Kasumi-1 (cell line): ENCODE measurements at regions not wholly inside any gene's neighbourhood (a gene's known extent, or its start where the extent isn't known, plus 50 kb on each side); places are given as distances from the start of the nearest gene placed in this dataset.

Experiments
- DNase-seq, 2 experiments: peaks; one replicate each; lab custom pipeline; 2025; lab: John Stamatoyannopoulos, UW

DNA sequence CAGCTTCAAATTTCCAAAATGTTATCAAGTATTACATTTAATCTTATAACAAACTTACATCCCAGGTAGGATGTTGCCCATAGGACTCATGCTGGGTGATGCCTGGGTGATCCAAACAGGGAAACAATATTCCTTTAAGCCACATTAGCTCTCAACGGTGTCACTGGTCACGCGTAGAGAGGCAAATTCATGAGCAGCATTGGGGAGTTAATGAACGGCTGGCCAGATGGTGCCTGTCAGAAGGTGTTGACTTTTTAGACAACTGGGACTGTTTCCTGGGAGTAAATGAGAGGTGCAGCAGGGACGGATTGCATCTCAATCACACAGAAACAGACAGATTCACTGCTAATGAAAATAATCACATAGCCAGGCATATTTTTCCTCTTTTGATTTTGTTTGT lies 83.3 kb upstream of the ID4 start:
- DNase-seq, result no peak

GRCh38 chr6:19754686-19755085 lies 82.5 kb upstream of the ID4 start:
- DNase-seq, result no peak

DNA sequence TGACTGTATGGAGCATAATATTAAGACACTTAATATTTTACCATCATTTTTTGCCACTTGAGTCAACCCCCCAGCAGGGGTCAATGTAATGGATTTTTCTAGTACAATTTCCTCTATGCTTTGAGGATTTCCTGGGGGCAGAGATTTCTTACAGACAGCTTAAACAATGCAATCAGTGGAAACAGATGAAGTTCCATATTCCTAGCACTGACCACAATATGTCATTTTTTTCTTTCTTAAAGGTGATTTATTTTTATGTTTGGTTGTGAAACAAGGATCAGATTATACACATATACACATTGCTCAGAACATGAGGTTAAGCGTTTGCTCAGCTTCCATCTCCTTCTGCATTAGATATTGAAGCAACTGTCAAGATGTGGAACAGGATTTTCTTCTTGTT lies 82.0 kb upstream of the ID4 start:
- DNase-seq, result no peak

GRCh38 chr6:19757036-19757435 lies 80.1 kb upstream of the ID4 start:
- no peak for DNase-seq

GRCh38 chr6:19759117-19759880 lies 77.9 kb upstream of the ID4 start:
- no peak for DNase-seq

GRCh38 chr6:19761121-19761520 lies 76.0 kb upstream of the ID4 start:
- DNase-seq, result no peak

GRCh38 chr6:19771753-19772336 lies 65.3 kb upstream of the ID4 start:
- DNase-seq, result no peak

DNA sequence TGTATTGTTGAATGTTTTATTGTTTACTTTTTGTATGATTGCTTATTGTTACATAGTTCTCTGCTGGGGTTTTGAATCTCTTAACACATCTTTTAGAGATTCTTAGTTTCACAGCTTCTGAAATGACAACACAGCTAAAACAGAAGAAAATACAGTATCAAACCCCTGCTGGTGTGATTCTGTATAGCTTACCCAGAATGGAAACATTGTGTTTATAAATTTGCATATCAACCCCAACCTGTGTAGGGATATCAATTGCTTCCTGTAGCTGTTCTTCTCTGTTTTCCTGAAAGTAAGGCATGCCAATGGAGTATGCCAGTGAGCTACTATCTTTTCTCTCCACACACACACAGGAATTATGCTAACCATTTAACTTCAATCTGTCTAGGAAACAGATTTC lies 64.3 kb upstream of the ID4 start:
- DNase-seq, result no peak

- DNase-seq, result no peak
Observed at GRCh38 chr6:19781269-19781668, 55.9 kb upstream of the ID4 start.

GRCh38 chr6:19782588-19782987 lies 54.6 kb upstream of the ID4 start:
- DNase-seq, result no peak
